Stimulated activated CD4-positive, alpha-beta T cell treated with anti-CD3 and anti-CD28 coated beads, Interleukin-15, amount 100 ng/mL, for 1 hour (primary cell): ENCODE measurements at regions not wholly inside any gene's neighbourhood (a gene's known extent, or its start where the extent isn't known, plus 50 kb on each side); places are given as distances from the start of the nearest gene placed in this dataset.
A peak's percentile ranks its signal among the peaks of the same experiment; 100 is the strongest.

Experiments
- DNase-seq, 2 donors: peaks; one replicate each; pipeline ENCODE4 v3.0.0-alpha.2; 2020; ENCODE audit warnings: low read depth in 1 of 2, low spot score in 1 of 2

DNA sequence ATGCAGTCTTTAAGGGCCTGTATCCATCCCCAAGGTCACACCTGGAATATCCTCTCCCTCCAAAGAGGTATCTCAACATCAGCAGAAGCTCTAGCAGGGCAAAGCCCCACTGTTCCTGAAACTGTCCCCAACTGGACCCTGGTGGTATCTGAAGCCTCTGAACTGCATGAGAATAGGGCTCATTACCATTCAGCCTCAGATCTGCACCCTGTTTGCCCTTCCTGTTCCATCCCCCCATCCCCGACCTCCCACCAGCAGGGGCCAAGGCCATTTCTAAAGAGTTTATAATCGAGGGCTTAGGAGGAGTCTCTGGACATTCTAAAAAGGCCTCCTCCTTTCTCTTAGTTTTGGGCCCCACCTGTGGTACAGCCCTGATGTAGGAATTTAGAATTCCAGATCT lies 74.0 kb upstream of the THY1 start:
- no peak for DNase-seq

DNA sequence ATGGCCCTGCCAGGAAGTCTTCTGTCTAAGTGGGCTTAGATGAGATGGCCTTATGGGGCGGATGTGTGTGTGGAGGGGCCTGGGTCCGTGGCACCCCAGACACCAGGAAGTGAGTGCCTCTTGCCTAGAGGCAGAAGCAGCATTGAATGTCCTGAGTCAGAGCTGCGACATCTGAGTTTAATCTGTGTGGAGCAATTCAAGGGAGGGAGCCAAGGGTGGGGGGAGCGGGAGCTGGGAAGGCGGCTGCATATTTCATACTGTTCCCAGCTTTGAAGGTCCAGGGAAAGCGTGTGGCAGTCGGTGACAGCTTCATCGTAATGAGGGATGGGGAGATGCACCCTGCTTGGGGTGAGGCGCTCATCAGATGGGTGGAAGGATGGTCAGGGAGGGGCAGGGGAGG lies 73.5 kb upstream of the THY1 start:
- no peak for DNase-seq

- DNase-seq = no peak
Measured at GRCh38 chr11:119493712-119494111, 70.7 kb upstream of the THY1 start.

DNA sequence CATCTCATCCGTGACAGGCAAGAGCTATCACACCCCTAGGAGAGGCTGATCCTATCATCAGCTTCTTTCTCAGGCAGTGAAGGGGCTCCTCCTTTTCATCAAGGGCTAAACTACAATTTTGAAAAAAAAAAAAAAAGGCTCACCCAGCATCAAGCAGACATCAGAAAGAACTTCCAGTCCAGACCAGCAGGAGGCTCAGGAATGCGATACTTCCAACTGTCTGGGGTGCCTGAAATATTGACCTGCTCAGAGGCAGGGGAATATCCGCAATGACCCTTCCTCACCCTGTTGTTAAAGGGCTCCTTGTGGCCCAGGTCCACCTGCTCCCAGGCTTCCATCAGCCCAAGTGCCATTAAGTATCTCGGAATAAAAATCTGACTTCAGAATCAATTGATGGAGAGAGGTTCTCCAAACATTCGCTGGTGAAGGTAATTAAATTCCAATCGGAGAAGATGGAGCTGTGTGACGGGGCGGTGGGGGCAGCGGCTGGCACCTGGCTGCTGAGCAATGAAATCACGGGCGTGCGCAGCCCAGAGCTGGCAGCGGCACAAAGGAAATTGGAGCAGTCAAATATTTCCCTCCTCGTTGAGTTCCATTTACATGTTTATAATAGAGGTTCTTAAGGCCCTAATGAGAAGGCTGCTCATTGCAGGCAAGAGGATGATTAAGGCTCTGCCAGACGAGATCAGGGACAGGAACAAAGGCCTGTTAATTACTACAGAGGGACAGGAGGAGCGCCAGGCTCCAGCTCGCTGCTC lies 69.0 kb upstream of the THY1 start:
- DNase-seq = no peak

GRCh38 chr11:119490253-119491006 lies 67.5 kb upstream of the THY1 start:
- no peak for DNase-seq

DNA sequence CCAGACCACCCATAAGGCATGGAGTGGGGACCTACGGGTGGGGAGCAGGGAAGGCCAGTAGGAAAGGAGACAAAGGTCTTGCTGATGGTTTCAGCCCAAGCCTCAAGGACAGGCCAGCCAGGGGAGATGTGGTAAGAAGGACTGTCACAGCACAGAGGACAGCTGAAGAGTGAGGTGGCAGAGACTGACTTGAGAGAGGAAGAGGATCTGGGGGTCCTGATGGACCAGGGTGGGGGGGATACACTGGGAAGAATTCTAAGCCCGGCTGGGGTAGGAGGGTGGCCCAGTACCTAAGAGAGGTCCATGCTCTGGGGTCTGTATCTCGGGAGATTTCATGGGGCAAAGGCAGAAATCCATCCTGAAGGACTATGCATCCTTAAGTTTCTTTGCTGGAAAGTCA lies 66.1 kb upstream of the THY1 start:
- no peak for DNase-seq

GRCh38 chr11:119488256-119488995 lies 65.5 kb upstream of the THY1 start:
- no peak for DNase-seq

DNA sequence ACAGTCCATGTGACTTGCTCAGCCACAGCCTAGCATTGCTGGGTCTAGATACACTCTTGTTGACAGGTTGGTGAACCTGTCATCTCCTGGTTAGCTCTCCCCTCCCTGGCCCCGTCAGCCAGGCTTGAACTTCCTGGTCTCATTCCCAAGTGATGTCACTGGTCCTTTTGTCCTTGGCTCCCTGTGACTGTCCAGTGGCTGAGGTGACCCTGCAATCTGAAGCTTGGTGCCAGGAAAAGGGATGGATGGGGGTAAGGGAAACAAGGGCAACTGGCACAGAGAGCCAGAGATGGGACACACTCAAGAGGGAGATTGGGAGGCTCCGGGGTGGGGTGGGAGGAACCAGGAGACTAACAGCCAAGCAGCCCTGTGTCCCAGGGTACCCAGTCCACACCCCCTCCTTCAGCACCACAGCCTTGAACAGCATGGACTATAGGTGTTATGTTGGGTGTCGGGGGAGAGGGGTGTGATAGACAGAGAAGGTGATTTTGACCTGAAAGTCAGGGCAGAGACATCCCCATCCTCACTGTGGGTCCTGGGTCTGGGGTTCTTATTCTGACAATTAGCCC lies 63.8 kb upstream of the THY1 start:
- DNase-seq = no peak

DNA sequence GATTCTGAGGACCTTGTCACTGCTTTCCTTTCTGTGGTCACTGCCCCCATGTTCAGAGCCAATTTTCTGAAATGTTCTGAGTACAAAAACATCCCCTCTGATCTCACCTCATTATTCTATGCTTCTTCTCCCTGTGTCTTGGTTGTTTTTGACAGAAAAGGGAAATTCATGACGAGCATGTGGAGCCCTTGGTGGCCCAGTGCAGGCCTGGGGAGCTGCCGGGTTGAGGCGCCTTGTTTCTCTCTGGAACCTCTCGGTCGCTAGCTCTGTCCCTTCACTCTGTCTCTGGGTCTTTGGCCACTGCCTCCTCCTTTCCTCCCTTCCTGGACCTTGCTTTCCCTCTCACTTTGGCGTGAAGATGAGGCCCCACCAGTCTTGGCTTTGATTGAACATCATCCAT lies 63.0 kb upstream of the THY1 start:
- DNase-seq = no peak

DNA sequence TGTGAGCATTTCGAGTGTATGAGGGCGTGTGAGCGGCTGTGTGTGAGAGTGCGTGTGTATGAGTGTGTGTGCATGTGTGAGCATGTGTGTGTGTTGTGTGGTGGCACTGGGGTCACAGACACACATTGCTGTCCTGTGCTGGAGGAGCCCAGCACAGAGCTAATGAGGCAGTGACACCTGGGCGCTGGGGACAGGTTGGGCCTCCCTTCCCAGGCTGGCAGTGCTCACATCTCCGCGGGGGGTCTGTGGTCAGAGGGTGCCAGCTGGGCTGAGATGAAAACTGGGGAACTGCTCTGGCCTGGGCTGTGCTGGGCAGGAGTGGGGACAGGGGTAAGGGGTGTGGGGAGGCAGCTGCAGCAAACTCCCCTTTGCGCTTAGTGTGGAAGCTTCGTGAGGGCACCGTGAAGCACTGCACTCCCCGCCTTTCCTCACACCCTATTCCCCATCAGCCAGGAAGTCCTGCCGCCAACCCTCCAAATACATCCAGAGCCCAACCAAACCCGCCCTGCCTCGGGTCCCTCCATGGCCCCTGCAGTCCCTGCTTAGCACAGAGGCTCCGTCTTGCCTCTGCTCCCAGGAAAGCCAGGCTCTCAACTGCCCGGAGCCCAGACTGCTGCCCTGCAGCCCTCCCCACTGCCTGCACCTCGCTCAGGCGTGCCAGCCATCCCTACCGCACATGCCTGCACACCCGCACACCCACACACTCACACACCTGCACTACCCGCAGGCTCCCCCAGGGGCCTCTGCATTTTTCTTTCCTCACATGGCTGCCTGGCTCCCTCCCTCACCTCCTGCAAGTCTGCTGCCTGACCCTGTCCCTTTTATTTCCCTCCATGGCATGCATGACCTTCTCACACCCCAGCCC lies 62.0 kb upstream of the THY1 start:
- no peak for DNase-seq

DNA sequence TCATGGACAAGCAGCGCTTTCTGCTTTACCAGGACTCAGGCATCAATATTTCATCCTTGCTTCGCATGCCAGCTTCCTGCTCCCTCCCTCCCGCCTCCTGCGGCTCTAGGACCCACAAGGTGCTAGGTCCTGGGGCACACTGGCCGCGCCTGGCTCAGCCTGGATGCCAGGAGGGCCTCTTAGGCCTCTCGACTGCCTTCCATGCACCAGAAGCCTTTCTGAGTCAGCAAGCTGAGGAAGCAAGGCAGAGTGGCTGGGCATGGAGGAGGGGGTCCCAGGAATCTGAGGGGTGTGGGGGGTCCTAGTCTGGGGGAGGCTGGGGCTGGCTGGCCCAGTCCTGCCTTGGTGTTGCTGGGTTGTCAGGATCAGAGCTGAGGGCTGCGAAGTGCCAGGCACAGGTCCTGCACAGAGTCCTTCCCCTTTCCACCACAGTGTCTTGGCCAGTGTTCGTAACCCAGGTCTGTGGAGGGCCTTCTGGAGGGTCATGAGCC lies 61.0 kb upstream of the THY1 start:
- DNase-seq = no peak

- no peak for DNase-seq
Measured at GRCh38 chr11:119483341-119483880, 60.4 kb upstream of the THY1 start.

- DNase-seq = no peak
Measured at GRCh38 chr11:119482521-119483011, 59.6 kb upstream of the THY1 start.

- no peak for DNase-seq
Measured at GRCh38 chr11:119481667-119482400, 58.9 kb upstream of the THY1 start.

DNA sequence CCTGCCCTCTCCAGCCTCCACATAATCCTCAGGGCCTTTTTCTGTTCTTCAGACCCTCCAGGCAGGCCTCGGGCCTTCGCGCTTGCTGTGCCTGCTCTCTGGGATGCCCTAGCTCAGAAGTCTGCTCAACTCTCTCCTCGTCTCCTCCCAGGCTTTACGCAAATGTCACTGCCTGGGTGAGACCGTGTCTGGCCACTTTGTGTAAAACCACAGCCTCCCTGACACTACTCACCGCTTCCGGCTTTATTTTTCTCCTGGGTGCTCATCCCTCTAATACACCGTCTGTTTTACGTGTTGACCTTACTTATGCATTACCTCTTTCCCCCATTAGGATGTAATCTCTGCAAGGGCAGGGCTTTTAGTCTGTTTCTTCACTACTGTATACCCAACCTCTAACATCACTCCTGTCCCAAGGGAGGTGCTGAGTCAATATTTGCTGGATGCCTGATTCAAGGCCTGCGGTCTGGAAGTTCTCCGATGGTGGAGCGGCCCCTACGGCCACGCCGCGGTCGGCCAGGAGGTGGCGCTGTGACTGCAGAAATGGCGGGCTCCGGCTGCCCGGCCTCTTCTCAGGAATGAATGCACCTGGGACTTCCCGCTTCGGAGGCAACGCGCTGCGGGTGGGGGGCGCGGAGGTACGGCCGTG lies 58.2 kb upstream of the THY1 start:
- peak; percentile 39 to 60 for DNase-seq

DNA sequence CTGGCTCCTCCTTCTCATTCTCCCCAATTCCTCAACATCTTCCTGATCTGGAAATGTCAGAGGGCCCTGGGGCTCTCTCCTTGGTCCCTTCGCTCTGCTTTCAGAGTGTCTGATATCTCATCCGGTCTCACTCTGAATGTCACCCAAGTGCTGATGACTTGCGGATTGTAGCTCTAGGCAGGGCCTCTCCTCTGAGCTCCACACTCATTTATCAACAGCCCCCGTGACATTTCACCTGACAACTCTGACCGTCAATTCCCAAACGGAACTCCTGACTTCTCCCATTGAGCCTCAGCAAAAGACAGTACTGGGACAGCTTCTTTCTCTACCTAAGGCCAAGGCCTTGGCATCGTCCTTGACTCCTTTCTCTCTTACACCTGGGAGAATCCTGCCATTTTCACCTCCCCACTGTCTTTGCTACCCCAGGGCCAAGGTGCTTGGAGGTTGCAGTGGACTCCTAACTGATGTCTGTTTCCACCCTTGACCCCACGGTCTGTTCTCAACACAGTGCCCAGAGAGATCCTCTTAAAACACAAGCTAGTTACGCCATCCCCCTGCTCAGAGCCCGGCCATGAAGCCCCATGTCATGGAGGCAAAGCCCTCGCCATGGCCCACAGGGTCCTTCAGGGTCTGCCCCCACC lies 57.5 kb upstream of the THY1 start:
- DNase-seq = no peak

DNA sequence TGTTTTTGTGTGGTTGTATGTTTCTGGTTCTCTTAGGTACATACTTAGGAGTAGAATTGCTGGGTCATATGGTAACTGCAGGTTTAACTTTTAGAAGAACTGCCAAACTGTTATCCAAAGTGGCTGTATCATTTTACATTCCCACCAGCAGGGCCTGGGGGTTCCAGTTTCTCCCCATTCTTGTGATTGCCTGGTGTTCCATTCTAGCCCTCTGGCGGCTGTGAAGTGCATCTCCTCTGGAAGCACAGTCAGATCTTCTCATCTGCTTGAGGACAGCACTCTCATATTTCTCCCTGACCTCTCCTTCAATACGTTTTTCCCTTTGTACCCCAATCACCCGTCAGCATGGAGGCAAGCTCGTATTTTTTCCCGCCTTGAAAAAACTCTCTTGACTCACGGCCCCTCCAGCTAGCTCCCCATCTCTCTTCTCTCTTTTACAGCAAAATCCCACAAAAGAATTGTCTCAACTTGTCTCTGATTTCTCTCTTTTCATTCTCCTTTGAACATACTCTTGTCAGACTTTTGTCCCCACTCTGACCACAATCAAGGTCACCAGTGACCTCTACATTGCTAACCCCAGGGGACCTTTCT lies 56.8 kb upstream of the THY1 start:
- no peak for DNase-seq

- no peak for DNase-seq
Measured at GRCh38 chr11:119478711-119479285, 55.8 kb upstream of the THY1 start.
